ENCODE measurements at regions not wholly inside any gene's neighbourhood (a gene's known extent, or its start where the extent isn't known, plus 50 kb on each side); places are given as distances from the start of the nearest gene placed in this dataset.

DNA sequence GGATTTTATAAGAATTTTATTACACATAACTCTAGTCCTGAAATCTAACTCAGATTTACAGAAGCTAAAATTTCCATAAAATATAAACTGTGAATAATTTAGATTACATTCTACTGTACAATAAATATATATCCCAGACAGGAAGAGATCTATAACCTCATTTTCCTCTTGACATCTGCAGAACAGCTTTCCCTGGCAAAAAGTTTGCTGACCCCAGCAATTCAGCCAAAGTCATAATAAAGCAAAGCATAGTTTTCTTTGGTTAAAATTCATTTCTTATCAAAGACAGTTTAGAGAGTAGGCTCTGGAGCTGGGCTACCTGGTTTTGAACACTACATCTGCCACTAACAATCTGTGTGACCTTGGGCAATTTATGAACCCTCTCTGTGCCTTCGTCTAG, 372.5 kb downstream of the CAAP1 start:
- Histone ChIP-seq H3K36me3 (ENCODE audit: control insufficient read depth in 2 of 2, insufficient read depth in 1 of 2, low read length in 2 of 2) (no peaks in the 10 kb centered on the region), H3K4me3 (ENCODE audit: low read depth, low read length) (no peak overlapping the region), H3K27ac (ENCODE audit: extremely low read depth, low read depth, low read length) (no peak overlapping the region), H3K4me1 (ENCODE audit: control insufficient read depth, insufficient read depth, low read length) (no peaks in the 10 kb centered on the region), H3K9me3 (ENCODE audit: control insufficient read depth, insufficient read depth, low read depth, low read length) (no peaks in the 10 kb centered on the region)
- ChIA-PET POLR2A (no interaction called here), CTCF (no interaction called here)
- TF ChIP-seq ZNF785 (tag by site-specific recombination; IDR thresholded peaks at IDR 0.05) (no peak), ZNF354C (tag by site-specific recombination; IDR thresholded peaks at IDR 0.05; ENCODE audit: borderline replicate concordance, low read depth) (no peak)

DNA sequence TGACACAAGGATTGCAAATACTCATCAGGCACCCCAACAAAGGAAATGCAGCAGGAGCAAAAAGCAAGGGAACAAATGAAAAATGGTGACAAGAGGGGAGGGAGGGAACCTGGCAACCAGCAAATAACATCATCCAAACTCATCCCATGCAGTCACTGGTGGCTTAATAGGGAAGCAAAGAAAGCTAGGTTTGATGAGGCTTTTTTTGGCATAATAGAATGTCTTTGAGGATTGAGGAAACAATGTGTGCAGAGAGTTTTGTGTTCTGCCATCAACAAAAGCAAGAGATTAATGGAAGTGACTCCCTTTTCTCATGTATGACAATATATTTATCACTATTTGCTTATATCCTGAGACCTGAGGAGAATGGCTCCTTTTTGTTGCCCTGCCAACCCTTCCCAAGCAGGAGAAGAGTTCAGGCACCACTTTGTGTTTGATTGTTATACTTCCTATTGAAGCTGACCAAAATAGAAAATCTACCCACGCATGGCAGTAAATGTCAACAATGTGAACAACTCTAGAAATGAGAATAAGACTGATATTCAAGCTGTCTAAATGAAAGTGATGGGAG, 375.7 kb downstream of the CAAP1 start:
- no peaks in the 10 kb centered on the region for H3K36me3 ChIP-seq (ENCODE audit: control insufficient read depth in 2 of 2, insufficient read depth in 1 of 2, low read length in 2 of 2)
- no peaks in the 10 kb centered on the region for H3K9me3 ChIP-seq (ENCODE audit: control insufficient read depth, insufficient read depth, low read depth, low read length)
- H3K4me1 ChIP-seq (ENCODE audit: control insufficient read depth, insufficient read depth, low read length), result no peaks in the 10 kb centered on the region
- POLR2A ChIA-PET, result no interaction called here
- H3K4me3 ChIP-seq (ENCODE audit: low read depth, low read length), result no peak overlapping the region
- TF ChIP-seq ZNF10 (tag by site-specific recombination; IDR thresholded peaks at IDR 0.05) (no peak), ZNF747 (tag by site-specific recombination; IDR thresholded peaks at IDR 0.05) (no peak), ZNF585B (tag by site-specific recombination; IDR thresholded peaks at IDR 0.05) (no peak), ZNF658 (tag by site-specific recombination; IDR thresholded peaks at IDR 0.05) (no peak), ZSCAN16 (tag by site-specific recombination; IDR thresholded peaks at IDR 0.05) (no peak), ZNF626 (tag by site-specific recombination; IDR thresholded peaks at IDR 0.05) (no peak)
- TF ChIP-seq, protein P1, sequence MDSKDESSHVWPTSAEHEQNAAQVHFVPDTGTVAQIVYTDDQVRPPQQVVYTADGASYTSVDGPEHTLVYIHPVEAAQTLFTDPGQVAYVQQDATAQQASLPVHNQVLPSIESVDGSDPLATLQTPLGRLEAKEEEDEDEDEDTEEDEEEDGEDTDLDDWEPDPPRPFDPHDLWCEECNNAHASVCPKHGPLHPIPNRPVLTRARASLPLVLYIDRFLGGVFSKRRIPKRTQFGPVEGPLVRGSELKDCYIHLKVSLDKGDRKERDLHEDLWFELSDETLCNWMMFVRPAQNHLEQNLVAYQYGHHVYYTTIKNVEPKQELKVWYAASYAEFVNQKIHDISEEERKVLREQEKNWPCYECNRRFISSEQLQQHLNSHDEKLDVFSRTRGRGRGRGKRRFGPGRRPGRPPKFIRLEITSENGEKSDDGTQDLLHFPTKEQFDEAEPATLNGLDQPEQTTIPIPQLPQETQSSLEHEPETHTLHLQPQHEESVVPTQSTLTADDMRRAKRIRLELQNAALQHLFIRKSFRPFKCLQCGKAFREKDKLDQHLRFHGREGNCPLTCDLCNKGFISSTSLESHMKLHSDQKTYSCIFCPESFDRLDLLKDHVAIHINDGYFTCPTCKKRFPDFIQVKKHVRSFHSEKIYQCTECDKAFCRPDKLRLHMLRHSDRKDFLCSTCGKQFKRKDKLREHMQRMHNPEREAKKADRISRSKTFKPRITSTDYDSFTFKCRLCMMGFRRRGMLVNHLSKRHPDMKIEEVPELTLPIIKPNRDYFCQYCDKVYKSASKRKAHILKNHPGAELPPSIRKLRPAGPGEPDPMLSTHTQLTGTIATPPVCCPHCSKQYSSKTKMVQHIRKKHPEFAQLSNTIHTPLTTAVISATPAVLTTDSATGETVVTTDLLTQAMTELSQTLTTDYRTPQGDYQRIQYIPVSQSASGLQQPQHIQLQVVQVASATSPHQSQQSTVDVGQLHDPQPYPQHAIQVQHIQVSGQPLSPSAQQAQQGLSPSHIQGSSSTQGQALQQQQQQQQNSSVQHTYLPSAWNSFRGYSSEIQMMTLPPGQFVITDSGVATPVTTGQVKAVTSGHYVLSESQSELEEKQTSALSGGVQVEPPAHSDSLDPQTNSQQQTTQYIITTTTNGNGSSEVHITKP (tag by site-specific recombination; IDR thresholded peaks at IDR 0.05), result no peak
- H3K27ac ChIP-seq (ENCODE audit: extremely low read depth, low read depth, low read length), result no peak overlapping the region
- CTCF ChIA-PET, result no interaction called here

- no peak overlapping the region for H3K4me3 ChIP-seq (ENCODE audit: low read depth, low read length)
- ChIA-PET CTCF (interaction anchor here (0.7 kb wide), 1 partner anchor 109 kb away, joined by 3 read pairs; no protein-coding TSS in a partner anchor), POLR2A (no interaction called here)
- TF ChIP-seq PRDM2 (tag by site-specific recombination; IDR thresholded peaks at IDR 0.05; ENCODE audit: borderline replicate concordance), result no peak
- TF ChIP-seq ZNF837 (tag by site-specific recombination; IDR thresholded peaks at IDR 0.05), result no peak
- TF ChIP-seq, protein P2, sequence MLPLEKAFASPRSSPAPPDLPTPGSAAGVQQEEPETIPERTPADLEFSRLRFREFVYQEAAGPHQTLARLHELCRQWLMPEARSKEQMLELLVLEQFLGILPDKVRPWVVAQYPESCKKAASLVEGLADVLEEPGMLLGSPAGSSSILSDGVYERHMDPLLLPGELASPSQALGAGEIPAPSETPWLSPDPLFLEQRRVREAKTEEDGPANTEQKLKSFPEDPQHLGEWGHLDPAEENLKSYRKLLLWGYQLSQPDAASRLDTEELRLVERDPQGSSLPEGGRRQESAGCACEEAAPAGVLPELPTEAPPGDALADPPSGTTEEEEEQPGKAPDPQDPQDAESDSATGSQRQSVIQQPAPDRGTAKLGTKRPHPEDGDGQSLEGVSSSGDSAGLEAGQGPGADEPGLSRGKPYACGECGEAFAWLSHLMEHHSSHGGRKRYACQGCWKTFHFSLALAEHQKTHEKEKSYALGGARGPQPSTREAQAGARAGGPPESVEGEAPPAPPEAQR (tag by site-specific recombination; IDR thresholded peaks at IDR 0.05), result no peak
- TF ChIP-seq, protein P3, sequence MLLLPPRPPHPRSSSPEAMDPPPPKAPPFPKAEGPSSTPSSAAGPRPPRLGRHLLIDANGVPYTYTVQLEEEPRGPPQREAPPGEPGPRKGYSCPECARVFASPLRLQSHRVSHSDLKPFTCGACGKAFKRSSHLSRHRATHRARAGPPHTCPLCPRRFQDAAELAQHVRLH (tag by site-specific recombination; IDR thresholded peaks at IDR 0.05), result no peak
- TF ChIP-seq ZNF341 (tag by site-specific recombination; IDR thresholded peaks at IDR 0.05; ENCODE audit: low read depth), result no peak
- no peak for TF ChIP-seq ZNF629 (tag by site-specific recombination; IDR thresholded peaks at IDR 0.05)
- H3K4me1 ChIP-seq (ENCODE audit: control insufficient read depth, insufficient read depth, low read length), result no peaks in the 10 kb centered on the region
- H3K9me3 ChIP-seq (ENCODE audit: control insufficient read depth, insufficient read depth, low read depth, low read length), result no peaks in the 10 kb centered on the region
- no peak overlapping the region for H3K27ac ChIP-seq (ENCODE audit: extremely low read depth, low read depth, low read length)
- H3K36me3 ChIP-seq (ENCODE audit: control insufficient read depth in 2 of 2, insufficient read depth in 1 of 2, low read length in 2 of 2), result no peaks in the 10 kb centered on the region
These were observed 378.9 kb downstream of the CAAP1 start for GRCh38 chr9:26513730-26514129.

All from HEK293 (cell line).